Activated CD8-positive, alpha-beta T cell treated with anti-CD3 and anti-CD28 coated beads for 36 hours (primary cell): ENCODE measurements at regions not wholly inside any gene's neighbourhood (a gene's known extent, or its start where the extent isn't known, plus 50 kb on each side); places are given as distances from the start of the nearest gene placed in this dataset.

Source experiments
- ATAC-seq: fragments of 200-7000 bp; cut with Tn5 transposase; one replicate; pipeline ENCODE4 v1.10.0; 2021; ENCODE audit warnings: mild to moderate bottlenecking, moderate library complexity
- CTCF ChIA-PET: fragments of 350-600 bp; sonication (Branson Sonifier 250); formaldehyde crosslinking; loops from one replicate; lab custom pipeline; 2021; ENCODE audit warnings: antibody characterized with exemption; lab: Charles Lee
- POLR2A ChIA-PET: fragments of 350-600 bp; sonication (Branson Sonifier 250); formaldehyde crosslinking; loops from one replicate; lab custom pipeline; 2021; ENCODE audit warnings: antibody characterized with exemption; lab: Charles Lee
- DNase-seq: peaks from one replicate; pipeline ENCODE4 v3.0.0-alpha.2; 2020
- H3K27ac Mint-ChIP-seq: one replicate; pipeline ENCODE4 v1.8.0; 2021; ENCODE audit warnings: mild to moderate bottlenecking, mixed read lengths
- H3K27me3 Mint-ChIP-seq: one replicate; pipeline ENCODE4 v1.8.0; 2021; ENCODE audit warnings: mixed read lengths
- H3K36me3 Mint-ChIP-seq: one replicate; pipeline ENCODE4 v1.8.0; 2021; ENCODE audit warnings: low read depth, mixed read lengths
- H3K4me1 Mint-ChIP-seq: one replicate; pipeline ENCODE4 v1.8.0; 2021; ENCODE audit warnings: low read depth, mixed read lengths
- H3K4me3 Mint-ChIP-seq: one replicate; pipeline ENCODE4 v1.8.0; 2021; ENCODE audit warnings: mild to moderate bottlenecking, moderate library complexity, mixed read lengths
- H3K9me3 Mint-ChIP-seq: one replicate; pipeline ENCODE4 v1.8.0; 2021; ENCODE audit warnings: mixed read lengths
- intact Hi-C: fragments of 100-400 bp; cut with micrococcal nuclease; formaldehyde crosslinking; loops from one replicate; pipeline ENCODE4 v1.10.0; 2022
- TF ChIP-seq, protein P1 (sequence below): fragments of 200-600 bp; IDR thresholded peaks from one replicate; pipeline ENCODE4 v1.8.0; 2022; ENCODE audit warnings: antibody characterized with exemption, mild to moderate bottlenecking

DNA sequence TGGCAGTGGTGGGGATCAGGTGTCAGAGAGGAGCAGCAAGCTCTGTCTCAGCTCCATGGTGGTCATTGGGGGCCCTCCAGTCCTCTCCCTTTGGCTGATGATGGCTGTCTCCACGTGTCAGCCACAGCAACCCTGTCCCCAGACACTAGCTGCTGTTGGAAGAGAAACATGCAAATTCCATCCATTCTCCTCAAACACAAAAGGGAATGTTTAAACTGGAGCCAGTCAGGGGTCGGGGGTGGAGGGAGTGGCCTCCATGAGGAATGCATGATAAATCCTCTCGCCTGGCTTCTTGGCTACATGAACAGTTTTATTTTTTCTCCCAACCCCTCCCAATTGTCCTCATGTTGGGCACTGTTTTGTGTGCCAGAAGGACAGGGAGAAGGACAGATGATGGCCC is 86.4 kb downstream of the EDN3 start:
- POLR2A ChIA-PET, result no interaction called here
- no peak for DNase-seq

DNA sequence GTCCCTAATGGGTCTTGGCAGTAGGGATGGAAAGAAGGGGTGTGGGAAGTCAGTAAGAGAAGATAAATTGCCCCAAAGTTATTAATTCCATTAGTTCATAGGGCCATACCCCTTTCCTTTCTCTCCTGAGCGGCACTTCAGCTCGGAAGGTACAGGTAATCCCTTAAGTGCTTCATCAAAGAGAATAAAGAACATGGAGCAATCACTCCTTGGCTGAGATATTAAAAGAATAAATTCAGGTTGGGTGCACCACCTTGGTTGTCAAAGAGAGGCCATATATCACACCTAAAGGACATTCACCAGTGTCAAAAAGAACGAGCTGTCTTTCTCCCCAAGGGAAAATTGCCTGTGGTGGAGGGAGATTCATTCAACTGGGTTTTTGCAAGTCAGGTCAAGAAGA is 87.5 kb downstream of the EDN3 start:
- DNase-seq, result no peak
- POLR2A ChIA-PET, result no interaction called here
- Mint-ChIP-seq H3K4me1 (peaks cover 12% of the 10 kb centered on the region), H3K4me3 (no peak overlapping the region), H3K27me3 (no peaks in the 10 kb centered on the region), H3K27ac (no peak overlapping the region), H3K36me3 (no peaks in the 10 kb centered on the region), H3K9me3 (no peaks in the 10 kb centered on the region)
- no peak for ATAC-seq
- CTCF ChIA-PET, result interaction anchor here (0.6 to 1.7 kb wide), 3 partner anchors 15 to 286 kb away, joined by 3 to 6 read pairs (median 3); no protein-coding TSS in a partner anchor
- TF ChIP-seq, protein P1, sequence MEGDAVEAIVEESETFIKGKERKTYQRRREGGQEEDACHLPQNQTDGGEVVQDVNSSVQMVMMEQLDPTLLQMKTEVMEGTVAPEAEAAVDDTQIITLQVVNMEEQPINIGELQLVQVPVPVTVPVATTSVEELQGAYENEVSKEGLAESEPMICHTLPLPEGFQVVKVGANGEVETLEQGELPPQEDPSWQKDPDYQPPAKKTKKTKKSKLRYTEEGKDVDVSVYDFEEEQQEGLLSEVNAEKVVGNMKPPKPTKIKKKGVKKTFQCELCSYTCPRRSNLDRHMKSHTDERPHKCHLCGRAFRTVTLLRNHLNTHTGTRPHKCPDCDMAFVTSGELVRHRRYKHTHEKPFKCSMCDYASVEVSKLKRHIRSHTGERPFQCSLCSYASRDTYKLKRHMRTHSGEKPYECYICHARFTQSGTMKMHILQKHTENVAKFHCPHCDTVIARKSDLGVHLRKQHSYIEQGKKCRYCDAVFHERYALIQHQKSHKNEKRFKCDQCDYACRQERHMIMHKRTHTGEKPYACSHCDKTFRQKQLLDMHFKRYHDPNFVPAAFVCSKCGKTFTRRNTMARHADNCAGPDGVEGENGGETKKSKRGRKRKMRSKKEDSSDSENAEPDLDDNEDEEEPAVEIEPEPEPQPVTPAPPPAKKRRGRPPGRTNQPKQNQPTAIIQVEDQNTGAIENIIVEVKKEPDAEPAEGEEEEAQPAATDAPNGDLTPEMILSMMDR, result no peak
- intact Hi-C loops, result no loop called here

More for the DNA sequence above, 86.4 kb downstream of the EDN3 start:
- ATAC-seq, result no peak
- H3K27ac Mint-ChIP-seq, result no peak overlapping the region
- no peaks in the 10 kb centered on the region for H3K27me3 Mint-ChIP-seq
- no peak overlapping the region for H3K4me3 Mint-ChIP-seq
- intact Hi-C loops, result no loop called here
- H3K36me3 Mint-ChIP-seq, result no peaks in the 10 kb centered on the region
- no peaks in the 10 kb centered on the region for H3K9me3 Mint-ChIP-seq
- H3K4me1 Mint-ChIP-seq, result peaks cover 12% of the 10 kb centered on the region
- TF ChIP-seq, protein P1, result no peak
- CTCF ChIA-PET, result interaction anchor here (1.0 to 1.2 kb wide), 2 partner anchors 9 to 13 kb away, joined by 3 to 4 read pairs; no protein-coding TSS in a partner anchor

DNA sequence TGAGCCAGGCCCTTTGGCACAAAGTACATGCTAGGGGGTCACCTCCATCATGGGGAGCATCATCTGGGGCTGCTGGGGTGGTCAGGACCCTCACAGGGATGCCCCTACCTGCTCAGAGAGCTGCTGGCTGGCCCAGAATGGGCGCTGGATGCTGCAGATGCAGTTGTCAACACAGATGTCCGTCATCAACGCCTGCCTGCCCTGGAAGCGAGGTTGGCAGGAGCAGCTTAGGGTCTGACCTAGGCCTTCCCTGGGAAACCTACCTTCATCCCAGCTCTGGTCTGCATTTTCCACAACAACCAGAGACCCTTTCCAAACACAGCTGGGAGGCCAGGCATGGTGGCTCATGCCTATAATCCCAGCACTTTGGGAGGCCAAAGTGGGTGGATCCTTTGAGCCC is 88.0 kb downstream of the EDN3 start:
- H3K36me3 Mint-ChIP-seq, result no peaks in the 10 kb centered on the region
- TF ChIP-seq, protein P1, result no peak
- no peak for DNase-seq
- peaks cover 12% of the 10 kb centered on the region for H3K4me1 Mint-ChIP-seq
- H3K27me3 Mint-ChIP-seq, result no peaks in the 10 kb centered on the region
- no peak for ATAC-seq
- H3K9me3 Mint-ChIP-seq, result no peaks in the 10 kb centered on the region
- ChIA-PET POLR2A (no interaction called here), CTCF (interaction anchor here (0.6 to 1.7 kb wide), 3 partner anchors 14 to 287 kb away, joined by 3 to 6 read pairs (median 3); no protein-coding TSS in a partner anchor)
- no peak overlapping the region for H3K27ac Mint-ChIP-seq
- intact Hi-C loops, result no loop called here
- no peak overlapping the region for H3K4me3 Mint-ChIP-seq

DNA sequence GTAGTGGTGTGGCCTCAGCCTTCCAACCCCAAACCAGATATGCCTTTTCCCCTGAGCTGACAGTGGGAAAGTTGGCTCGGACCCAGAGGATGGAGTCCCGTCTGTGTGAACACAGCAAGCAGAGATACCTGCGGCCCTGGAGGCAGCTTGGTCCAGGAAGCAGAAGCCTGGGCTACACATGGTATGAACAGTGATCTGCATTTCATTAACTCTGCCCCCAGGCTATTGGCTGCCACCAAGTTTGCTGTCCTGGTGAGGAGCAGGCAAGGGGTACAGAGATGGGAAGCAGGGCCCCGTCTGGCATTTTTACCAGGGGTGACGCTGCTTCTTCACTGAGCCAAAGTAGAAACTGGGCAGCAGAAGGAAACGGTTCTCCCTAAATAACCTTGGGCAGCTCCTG is 90.0 kb downstream of the EDN3 start:
- no peaks in the 10 kb centered on the region for H3K27me3 Mint-ChIP-seq
- DNase-seq, result no peak
- intact Hi-C loops, result no loop called here
- ChIA-PET CTCF (no interaction called here), POLR2A (no interaction called here)
- H3K4me1 Mint-ChIP-seq, result peaks cover 9% of the 10 kb centered on the region
- no peak overlapping the region for H3K27ac Mint-ChIP-seq
- H3K4me3 Mint-ChIP-seq, result no peak overlapping the region
- TF ChIP-seq, protein P1, result no peak
- no peaks in the 10 kb centered on the region for H3K36me3 Mint-ChIP-seq
- no peaks in the 10 kb centered on the region for H3K9me3 Mint-ChIP-seq
- ATAC-seq, result no peak

DNA sequence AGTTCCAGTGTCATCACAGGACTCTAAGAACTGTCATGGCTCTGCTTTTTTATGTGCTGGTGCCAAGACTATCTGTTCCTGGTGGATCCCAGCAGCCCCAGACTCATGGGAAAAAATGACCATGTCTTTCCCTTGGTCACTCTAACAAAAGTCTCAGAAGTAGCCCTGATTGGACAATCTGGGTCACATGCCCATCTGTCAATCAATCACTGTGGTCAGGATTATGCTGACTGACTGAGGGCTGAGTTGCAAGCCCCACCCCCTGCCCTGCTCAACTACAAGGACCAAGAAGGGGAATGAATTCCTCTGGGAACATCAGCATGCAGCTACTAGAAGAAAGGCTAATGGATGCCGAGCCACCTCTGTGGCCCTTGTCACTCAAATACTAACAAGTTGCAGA is 91.6 kb downstream of the EDN3 start:
- Mint-ChIP-seq H3K9me3 (no peaks in the 10 kb centered on the region), H3K4me3 (no peak overlapping the region), H3K4me1 (no peaks in the 10 kb centered on the region), H3K27me3 (no peaks in the 10 kb centered on the region), H3K27ac (no peak overlapping the region), H3K36me3 (no peaks in the 10 kb centered on the region)
- DNase-seq, result no peak
- TF ChIP-seq, protein P1, result no peak
- ChIA-PET POLR2A (no interaction called here), CTCF (interaction anchor here (0.9 kb wide), 1 partner anchor 12 kb away, joined by 3 read pairs; no protein-coding TSS in a partner anchor)
- intact Hi-C loops, result no loop called here
- no peak for ATAC-seq
